T-helper 2 cell (primary cell): ENCODE measurements at regions not wholly inside any gene's neighbourhood (a gene's known extent, or its start where the extent isn't known, plus 50 kb on each side); places are given as distances from the start of the nearest gene placed in this dataset.

Experiments
- DNase-seq, 5 experiments: peaks; one replicate each; pipeline versions ENCODE4 v3.0.0 to v3.0.0-alpha.2; 2012 to 2022

- DNase-seq: no peak
Observed at GRCh38 chrX:125005863-125006262, 313.8 kb upstream of the TEX13C start.

- no peak for DNase-seq
Observed at GRCh38 chrX:125006704-125007103, 313.0 kb upstream of the TEX13C start.

- no peak for DNase-seq
Observed at GRCh38 chrX:125012585-125012984, 307.1 kb upstream of the TEX13C start.

GRCh38 chrX:125029131-125029530 lies 290.5 kb upstream of the TEX13C start:
- DNase-seq: no peak
